A673 (cell line): ENCODE measurements at regions not wholly inside any gene's neighbourhood (a gene's known extent, or its start where the extent isn't known, plus 50 kb on each side); places are given as distances from the start of the nearest gene placed in this dataset.
"Not testable (repeated sequence)": the region's sequence is repeated elsewhere in the genome, so short reads cannot be mapped to it uniquely, and the experiment has no call there.

ENCODE experiments used
- BruUV-seq: library from RNA; stranded (reverse); fragments of 400-500 nt; replicated peaks from 2 replicates; lab custom pipeline; 2021; lab: Mats Ljungman, UMichigan
- CTCF ChIA-PET: fragments of 300-600 bp; sonication (Branson Sonifier 250); formaldehyde crosslinking; loops from one replicate; lab custom pipeline; 2022; ENCODE audit warnings: antibody characterized with exemption; lab: Charles Lee
- POLR2A ChIA-PET: fragments of 300-600 bp; sonication (Branson Sonifier 250); formaldehyde crosslinking; loops from one replicate; lab custom pipeline; 2022; ENCODE audit warnings: antibody characterized with exemption; ENCODE audit not compliant: low non-redundant PET; lab: Charles Lee
- DNase-seq: peaks from one replicate; pipeline ENCODE4 v3.0.0-alpha.2; 2015; ENCODE audit warnings: low spot score
- H3K27ac ChIP-seq: fragments of 200-600 bp; sonication (generic); 2 replicates; pipeline ENCODE4 v1.5.1; 2016; ENCODE audit warnings: mixed run types, low read depth, mild to moderate bottlenecking, mixed read lengths, antibody characterized with exemption, low read length; ENCODE audit not compliant: poor library complexity, severe bottlenecking
- H3K27me3 ChIP-seq: fragments of 200-600 bp; sonication (generic); replicated peaks from 2 replicates; pipeline ENCODE4 v1.6.1; 2017; ENCODE audit warnings: mixed run types, low read depth, mild to moderate bottlenecking, mixed read lengths, antibody characterized with exemption, low read length; ENCODE audit not compliant: insufficient read depth, poor library complexity
- H3K36me3 ChIP-seq: fragments of 200-600 bp; sonication (generic); 2 replicates; pipeline ENCODE4 v1.6.1; 2016; ENCODE audit warnings: mixed run types, mild to moderate bottlenecking, mixed read lengths, antibody characterized with exemption, low read length; ENCODE audit not compliant: insufficient read depth, poor library complexity, severe bottlenecking
- H3K4me1 ChIP-seq: fragments of 200-600 bp; sonication (generic); 2 replicates; pipeline ENCODE4 v1.6.1; 2017; ENCODE audit warnings: mixed run types, mild to moderate bottlenecking, mixed read lengths, antibody characterized with exemption, low read length; ENCODE audit not compliant: insufficient read depth, poor library complexity, severe bottlenecking
- H3K4me3 ChIP-seq: fragments of 200-600 bp; sonication (generic); 2 replicates; pipeline ENCODE4 v1.5.1; 2016; ENCODE audit warnings: low read depth, mixed run types, mild to moderate bottlenecking, mixed read lengths, low read length; ENCODE audit not compliant: poor library complexity, severe bottlenecking
- H3K9me3 ChIP-seq: fragments of 200-600 bp; sonication (generic); 2 replicates; pipeline ENCODE4 v1.6.1; 2016; ENCODE audit warnings: mixed run types, low read depth, mild to moderate bottlenecking, mixed read lengths, antibody characterized with exemption, low read length; ENCODE audit not compliant: poor library complexity, severe bottlenecking
- EZH2 ChIP-seq: fragments of 200-600 bp; sonication (generic); IDR thresholded peaks from 2 replicates; pipeline ENCODE4 v1.6.1; 2017; ENCODE audit warnings: borderline replicate concordance, low read depth, mild to moderate bottlenecking, mixed read lengths, antibody characterized with exemption, low read length; ENCODE audit not compliant: poor library complexity, severe bottlenecking
- intact Hi-C: fragments of 100-400 bp; cut with micrococcal nuclease; formaldehyde crosslinking; loops from one replicate; pipeline ENCODE4 v1.10.0; 2022; ENCODE audit not compliant: unreplicated experiment
- TF ChIP-seq, protein P1 (sequence below): fragments of 300-800, 200-600 bp; sonication (generic); conservative IDR thresholded peaks from 2 replicates; pipeline ENCODE4 v1.5.1; 2017; ENCODE audit warnings: low read depth, mild to moderate bottlenecking, antibody characterized with exemption, low read length, moderate library complexity, mixed read lengths

DNA sequence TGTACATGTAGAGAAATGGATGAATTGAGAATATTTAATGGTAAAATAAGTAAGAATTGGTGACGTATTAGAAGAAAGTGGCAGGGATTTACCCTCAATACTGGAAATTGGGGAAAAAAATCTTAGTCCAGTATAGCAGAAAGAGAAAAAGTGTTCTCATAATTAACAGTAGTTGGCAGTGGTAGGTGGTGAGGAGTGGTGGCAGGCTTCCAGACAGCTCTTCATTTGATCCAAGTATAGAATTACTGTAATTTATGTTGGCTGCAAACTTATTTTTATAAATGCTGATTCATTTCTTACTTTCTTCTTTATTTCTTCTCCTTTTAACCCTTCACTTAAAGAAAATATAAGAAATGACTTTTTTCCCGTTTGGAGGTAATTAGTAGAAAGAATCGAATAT is 1182.4 kb downstream of the KHDRBS2 start:
- H3K27ac ChIP-seq = not testable (repeated sequence)

DNA sequence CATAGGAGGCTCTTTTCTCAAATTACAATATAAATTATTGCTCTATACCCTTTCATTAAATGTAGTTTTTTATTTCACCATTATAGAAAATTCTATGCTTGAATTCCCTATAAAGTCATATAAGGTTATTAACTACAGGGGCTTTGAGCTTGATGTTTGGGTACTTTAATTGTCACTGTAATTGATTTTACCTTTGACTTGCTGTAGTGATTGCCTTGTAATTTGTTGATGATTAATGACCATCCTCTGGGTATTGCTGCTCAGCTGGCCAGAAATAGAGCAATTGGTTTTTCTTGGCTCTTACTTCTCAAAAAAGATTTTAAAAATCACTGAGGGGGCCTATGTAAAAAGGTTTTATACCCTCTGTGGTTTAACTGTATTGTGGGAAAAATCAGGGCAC is 1186.0 kb downstream of the KHDRBS2 start:
- intact Hi-C loops = no loop called here
- BruUV-seq = no TSS peak
- Histone ChIP-seq H3K27ac (no peak overlapping the region), H3K27me3 (no peaks in the 10 kb centered on the region), H3K36me3 (no peaks in the 10 kb centered on the region), H3K4me1 (no peaks in the 10 kb centered on the region), H3K9me3 (no peaks in the 10 kb centered on the region), H3K4me3 (no peak overlapping the region)
- ChIA-PET CTCF (no interaction called here), POLR2A (no interaction called here)
- no peak for TF ChIP-seq EZH2
- TF ChIP-seq, protein P1, sequence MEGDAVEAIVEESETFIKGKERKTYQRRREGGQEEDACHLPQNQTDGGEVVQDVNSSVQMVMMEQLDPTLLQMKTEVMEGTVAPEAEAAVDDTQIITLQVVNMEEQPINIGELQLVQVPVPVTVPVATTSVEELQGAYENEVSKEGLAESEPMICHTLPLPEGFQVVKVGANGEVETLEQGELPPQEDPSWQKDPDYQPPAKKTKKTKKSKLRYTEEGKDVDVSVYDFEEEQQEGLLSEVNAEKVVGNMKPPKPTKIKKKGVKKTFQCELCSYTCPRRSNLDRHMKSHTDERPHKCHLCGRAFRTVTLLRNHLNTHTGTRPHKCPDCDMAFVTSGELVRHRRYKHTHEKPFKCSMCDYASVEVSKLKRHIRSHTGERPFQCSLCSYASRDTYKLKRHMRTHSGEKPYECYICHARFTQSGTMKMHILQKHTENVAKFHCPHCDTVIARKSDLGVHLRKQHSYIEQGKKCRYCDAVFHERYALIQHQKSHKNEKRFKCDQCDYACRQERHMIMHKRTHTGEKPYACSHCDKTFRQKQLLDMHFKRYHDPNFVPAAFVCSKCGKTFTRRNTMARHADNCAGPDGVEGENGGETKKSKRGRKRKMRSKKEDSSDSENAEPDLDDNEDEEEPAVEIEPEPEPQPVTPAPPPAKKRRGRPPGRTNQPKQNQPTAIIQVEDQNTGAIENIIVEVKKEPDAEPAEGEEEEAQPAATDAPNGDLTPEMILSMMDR = no peak
- DNase-seq = no peak

More for the DNA sequence above, 1182.4 kb downstream of the KHDRBS2 start:
- H3K4me1 ChIP-seq, H3K36me3 ChIP-seq, POLR2A ChIA-PET, DNase-seq, CTCF ChIA-PET, BruUV-seq, H3K9me3 ChIP-seq, intact Hi-C loops, H3K4me3 ChIP-seq, H3K27me3 ChIP-seq: not testable (repeated sequence)

DNA sequence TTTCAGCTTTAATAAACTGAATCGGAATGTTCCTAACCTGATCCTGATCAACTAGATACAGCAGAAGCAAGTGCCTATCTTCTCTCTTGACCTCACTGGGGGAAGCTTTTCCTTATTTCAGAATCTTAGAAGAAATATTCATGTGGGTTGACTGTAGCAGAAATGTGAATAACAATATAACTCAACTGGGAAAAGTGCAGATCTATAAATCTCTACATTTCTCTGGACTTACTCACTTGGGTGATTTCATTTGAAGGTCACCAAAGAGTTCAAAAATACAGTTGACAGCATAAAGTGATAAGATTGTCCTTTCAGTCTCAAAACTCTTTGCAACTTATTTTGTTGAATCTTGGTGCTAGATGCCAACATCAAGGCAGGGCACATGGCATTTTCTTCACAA is 1186.5 kb downstream of the KHDRBS2 start:
- H3K4me1 ChIP-seq, H3K9me3 ChIP-seq, POLR2A ChIA-PET, BruUV-seq, H3K27me3 ChIP-seq, DNase-seq, H3K36me3 ChIP-seq, CTCF ChIA-PET, H3K27ac ChIP-seq, H3K4me3 ChIP-seq, intact Hi-C loops: not testable (repeated sequence)

DNA sequence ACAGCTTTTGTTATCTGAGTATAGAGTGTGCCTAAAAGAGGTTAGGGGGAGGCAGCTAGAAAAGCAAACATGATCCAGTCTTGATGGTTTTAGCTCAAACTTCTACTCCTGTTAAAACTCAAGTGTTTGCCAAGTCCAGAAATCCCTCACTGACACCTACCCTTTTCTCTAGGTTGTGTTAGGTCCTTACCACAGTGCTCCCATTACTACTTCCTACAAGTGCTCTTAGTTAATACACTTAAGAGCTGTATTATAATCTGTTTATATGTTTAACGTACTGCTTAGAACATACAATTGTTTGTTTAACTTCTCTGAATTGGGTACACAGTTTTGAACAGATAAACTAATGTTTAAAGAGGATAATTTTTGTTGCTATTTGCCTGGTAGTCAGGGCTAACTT is 1198.0 kb downstream of the KHDRBS2 start:
- H3K4me1 ChIP-seq, H3K27ac ChIP-seq, H3K27me3 ChIP-seq, CTCF ChIA-PET, BruUV-seq, intact Hi-C loops, POLR2A ChIA-PET, H3K36me3 ChIP-seq, H3K4me3 ChIP-seq, DNase-seq, H3K9me3 ChIP-seq: not testable (repeated sequence)

DNA sequence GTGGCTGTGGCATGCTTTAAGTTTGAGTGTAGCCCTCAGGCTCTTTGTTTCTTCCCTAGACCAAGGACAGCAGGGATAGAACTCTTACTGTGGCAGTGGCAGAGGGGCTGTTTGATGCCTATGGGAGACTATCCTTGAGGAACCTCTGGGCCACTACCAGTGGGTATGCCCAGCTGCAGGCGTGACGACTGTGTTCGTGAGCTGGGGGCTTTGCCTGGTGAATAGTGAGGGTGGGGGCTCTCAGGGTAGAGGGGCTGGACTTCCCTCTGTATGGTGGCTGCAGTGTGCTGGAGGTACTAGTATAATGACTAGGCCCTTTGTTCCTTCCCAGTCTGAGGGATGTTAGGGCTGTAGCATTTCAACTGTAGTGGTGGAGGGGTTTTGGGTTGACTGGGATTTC is 1242.0 kb downstream of the KHDRBS2 start:
- Histone ChIP-seq H3K4me3 (no peak overlapping the region), H3K9me3 (peaks cover 29% of the 10 kb centered on the region), H3K36me3 (no peaks in the 10 kb centered on the region), H3K27ac (no peak overlapping the region), H3K27me3 (no peaks in the 10 kb centered on the region), H3K4me1 (no peaks in the 10 kb centered on the region)
- ChIA-PET POLR2A (no interaction called here), CTCF (no interaction called here)
- TF ChIP-seq, protein P1 = no peak
- no peak for TF ChIP-seq EZH2
- DNase-seq = no peak
- BruUV-seq = no TSS peak
- intact Hi-C loops = no loop called here
